Central memory CD8-positive, alpha-beta T cell (primary cell): ENCODE measurements at regions not wholly inside any gene's neighbourhood (a gene's known extent, or its start where the extent isn't known, plus 50 kb on each side); places are given as distances from the start of the nearest gene placed in this dataset.
A peak's percentile ranks its signal among the peaks of the same experiment; 100 is the strongest.
"Not testable (repeated sequence)": the region's sequence is repeated elsewhere in the genome, so short reads cannot be mapped to it uniquely, and the experiment has no call there.

Experiments used
- ATAC-seq: fragments of 150-1000 bp; cut with Tn5 transposase; replicated peaks from 2 replicates; pipeline ENCODE4 v1.10.0; 2022; ENCODE audit warnings: mild to moderate bottlenecking, moderate FRiP score, moderate number of reproducible peaks; ENCODE audit not compliant: poor library complexity, severe bottlenecking; ENCODE audit errors: extremely low read depth
- DNase-seq, 2 donors: peaks; one replicate each; pipeline ENCODE4 v3.0.0; 2021; ENCODE audit warnings: low spot score in 2 of 2
- H3K27ac Mint-ChIP-seq: one replicate; pipeline ENCODE4 v1.8.0; 2022; ENCODE audit warnings: low read depth, mild to moderate bottlenecking, moderate library complexity, mixed read lengths
- H3K27me3 Mint-ChIP-seq: one replicate; pipeline ENCODE4 v1.8.0; 2022; ENCODE audit warnings: mixed read lengths
- H3K36me3 Mint-ChIP-seq: one replicate; pipeline ENCODE4 v1.8.0; 2022; ENCODE audit warnings: mild to moderate bottlenecking, moderate library complexity, mixed read lengths; ENCODE audit not compliant: insufficient read depth
- H3K4me1 Mint-ChIP-seq: one replicate; pipeline ENCODE4 v1.8.0; 2022; ENCODE audit warnings: mixed read lengths
- H3K4me3 Mint-ChIP-seq: one replicate; pipeline ENCODE4 v1.8.0; 2022; ENCODE audit warnings: mild to moderate bottlenecking, moderate library complexity, mixed read lengths
- H3K9me3 Mint-ChIP-seq: one replicate; pipeline ENCODE4 v1.8.0; 2022; ENCODE audit warnings: mixed read lengths

DNA sequence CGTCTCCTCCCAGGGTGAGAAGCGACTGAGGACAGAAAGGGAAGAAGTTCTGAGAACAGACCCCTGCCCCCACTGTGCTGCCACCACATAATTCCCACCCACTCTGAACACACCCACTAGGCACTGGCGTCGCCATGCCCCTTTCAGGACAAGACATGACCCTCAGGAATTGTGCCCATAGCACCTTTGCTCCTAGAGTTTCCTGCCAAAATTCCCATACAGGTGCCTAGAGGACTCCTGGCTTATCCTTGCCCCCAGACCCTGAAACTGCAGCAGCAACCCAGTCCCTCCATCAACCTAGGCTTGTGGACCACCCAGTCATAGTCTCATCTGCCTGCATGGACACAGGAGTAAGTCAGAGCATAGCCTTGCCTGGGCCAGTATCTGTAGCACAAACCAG, 157.7 kb upstream of the ZNF267 start:
- Mint-ChIP-seq H3K27me3 (no peaks in the 10 kb centered on the region), H3K27ac (peak overlapping the region; percentile 88), H3K9me3 (no peaks in the 10 kb centered on the region), H3K36me3 (peaks cover 22% of the 10 kb centered on the region), H3K4me1 (peaks cover 68% of the 10 kb centered on the region), H3K4me3 (peak overlapping the region; percentile 99)
- ATAC-seq: no peak
- no peak for DNase-seq

DNA sequence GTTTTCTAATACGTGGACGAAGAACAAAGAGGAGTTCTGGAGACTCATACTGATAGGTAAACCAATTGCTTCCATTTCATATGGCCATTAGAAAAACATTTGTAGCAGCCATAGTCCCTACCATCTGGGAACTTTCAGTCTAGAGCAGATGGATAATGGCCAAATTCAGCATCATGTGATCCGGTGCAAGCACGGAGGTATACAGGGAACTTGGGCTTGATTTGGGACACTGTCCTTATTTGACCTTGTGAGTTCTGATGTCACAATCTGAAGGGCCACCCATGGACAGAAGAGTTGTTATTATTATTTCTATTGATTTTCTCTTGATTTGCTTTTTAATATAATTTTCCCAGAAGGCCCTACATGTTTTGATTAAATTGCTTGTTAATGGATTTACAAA, 154.6 kb upstream of the ZNF267 start:
- Mint-ChIP-seq H3K27me3 (no peaks in the 10 kb centered on the region), H3K9me3 (no peaks in the 10 kb centered on the region), H3K4me1 (peaks cover 68% of the 10 kb centered on the region), H3K4me3 (no peak overlapping the region), H3K27ac (no peak overlapping the region), H3K36me3 (peaks cover 11% of the 10 kb centered on the region)
- ATAC-seq (no peak), DNase-seq (no peak)

DNA sequence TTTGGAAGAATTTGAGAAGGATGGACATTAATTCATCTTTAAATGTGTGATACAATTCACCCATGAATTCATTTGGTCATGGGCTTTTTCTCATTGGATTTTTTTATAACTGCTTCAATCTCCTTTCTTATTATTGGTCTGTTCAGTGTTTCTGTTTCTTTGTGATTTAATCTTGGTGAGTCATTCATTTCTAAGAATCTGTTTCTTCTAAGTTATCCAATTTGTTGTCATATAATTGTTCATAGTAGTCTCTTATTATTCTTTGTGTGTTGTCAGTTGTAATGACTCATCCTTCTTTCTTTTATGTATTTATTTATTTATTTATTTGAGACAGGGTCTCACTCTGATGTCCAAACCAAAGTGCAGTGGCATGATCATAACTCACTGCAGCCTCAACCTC, 146.1 kb upstream of the ZNF267 start:
- Mint-ChIP-seq H3K27ac (no peak overlapping the region), H3K27me3 (no peaks in the 10 kb centered on the region), H3K9me3 (no peaks in the 10 kb centered on the region), H3K4me1 (peaks cover 58% of the 10 kb centered on the region), H3K4me3 (no peak overlapping the region), H3K36me3 (peaks cover 18% of the 10 kb centered on the region)
- ATAC-seq (no peak), DNase-seq (no peak)

DNA sequence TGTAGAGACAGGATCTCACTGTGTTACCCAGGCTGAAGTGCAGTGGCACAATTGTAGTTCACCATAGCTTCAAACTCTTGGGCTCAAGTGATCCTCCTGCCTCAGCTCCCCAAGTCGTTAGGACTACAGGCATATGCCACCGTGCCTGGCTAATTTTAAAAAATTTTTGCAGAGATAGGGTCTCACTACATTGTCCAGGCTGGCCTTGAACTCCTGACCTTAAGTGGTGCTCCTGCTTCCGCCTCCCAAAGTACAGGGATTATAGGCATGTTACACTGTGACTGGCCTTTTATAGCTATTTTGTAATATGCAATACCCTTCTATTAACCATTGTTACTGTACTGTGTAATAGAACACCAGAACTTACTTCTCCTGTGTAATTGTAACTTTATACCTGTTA, 139.3 kb upstream of the ZNF267 start:
- Mint-ChIP-seq H3K27ac (no peak overlapping the region), H3K9me3 (peaks cover 11% of the 10 kb centered on the region), H3K4me3 (no peak overlapping the region), H3K4me1 (peaks cover 33% of the 10 kb centered on the region), H3K36me3 (peaks cover 32% of the 10 kb centered on the region), H3K27me3 (no peaks in the 10 kb centered on the region)
- no peak for DNase-seq
- no peak for ATAC-seq

DNA sequence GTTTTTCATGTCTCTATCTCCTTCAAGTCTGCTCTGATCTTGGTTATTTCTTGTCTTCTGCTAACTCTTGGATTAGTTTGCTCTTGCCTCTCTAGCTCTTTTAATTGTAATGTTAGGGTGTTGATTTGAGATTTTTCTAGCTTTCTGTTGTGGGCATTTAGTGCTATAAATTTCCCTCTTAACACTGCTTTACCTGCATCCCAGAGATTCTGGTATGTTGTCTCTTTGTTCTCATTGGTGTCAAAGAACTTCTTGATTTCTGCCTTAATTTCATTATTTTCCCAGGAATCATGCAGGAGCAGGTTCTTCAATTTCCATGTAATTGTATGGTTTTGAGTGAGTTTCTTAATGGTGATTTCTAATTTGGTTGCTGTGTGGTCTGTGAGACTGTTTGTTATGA, 128.5 kb upstream of the ZNF267 start:
- H3K4me1 Mint-ChIP-seq: peaks cover 20% of the 10 kb centered on the region
- not testable (repeated sequence) for ATAC-seq, DNase-seq, H3K27ac Mint-ChIP-seq, H3K27me3 Mint-ChIP-seq, H3K4me3 Mint-ChIP-seq
- H3K36me3 Mint-ChIP-seq: peaks cover 12% of the 10 kb centered on the region
- peaks cover 39% of the 10 kb centered on the region for H3K9me3 Mint-ChIP-seq

DNA sequence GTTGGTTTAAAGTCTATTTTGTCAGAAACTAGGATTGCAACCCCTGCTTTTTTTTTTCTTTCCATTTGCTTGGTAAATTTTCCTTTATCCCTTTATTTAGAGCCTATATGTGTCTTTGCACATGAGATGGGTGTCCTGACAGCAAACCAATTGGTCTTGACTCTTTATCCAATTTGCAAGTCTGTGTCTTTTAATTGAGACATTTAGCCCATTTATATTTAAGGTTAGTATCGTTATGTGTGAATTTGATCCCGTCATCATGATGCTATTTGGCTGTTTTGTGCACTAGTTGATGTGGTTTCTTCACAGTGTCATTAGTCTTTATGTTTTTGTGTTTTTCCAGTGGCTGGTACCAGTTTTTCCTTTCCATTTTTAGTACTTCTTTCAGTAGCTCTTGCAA, 127.7 kb upstream of the ZNF267 start:
- peaks cover 13% of the 10 kb centered on the region for H3K36me3 Mint-ChIP-seq
- peaks cover 17% of the 10 kb centered on the region for H3K4me1 Mint-ChIP-seq
- H3K27ac Mint-ChIP-seq: no peak overlapping the region
- ATAC-seq (no peak), DNase-seq (no peak)
- peaks cover 44% of the 10 kb centered on the region for H3K9me3 Mint-ChIP-seq
- H3K27me3 Mint-ChIP-seq: no peaks in the 10 kb centered on the region
- no peak overlapping the region for H3K4me3 Mint-ChIP-seq

DNA sequence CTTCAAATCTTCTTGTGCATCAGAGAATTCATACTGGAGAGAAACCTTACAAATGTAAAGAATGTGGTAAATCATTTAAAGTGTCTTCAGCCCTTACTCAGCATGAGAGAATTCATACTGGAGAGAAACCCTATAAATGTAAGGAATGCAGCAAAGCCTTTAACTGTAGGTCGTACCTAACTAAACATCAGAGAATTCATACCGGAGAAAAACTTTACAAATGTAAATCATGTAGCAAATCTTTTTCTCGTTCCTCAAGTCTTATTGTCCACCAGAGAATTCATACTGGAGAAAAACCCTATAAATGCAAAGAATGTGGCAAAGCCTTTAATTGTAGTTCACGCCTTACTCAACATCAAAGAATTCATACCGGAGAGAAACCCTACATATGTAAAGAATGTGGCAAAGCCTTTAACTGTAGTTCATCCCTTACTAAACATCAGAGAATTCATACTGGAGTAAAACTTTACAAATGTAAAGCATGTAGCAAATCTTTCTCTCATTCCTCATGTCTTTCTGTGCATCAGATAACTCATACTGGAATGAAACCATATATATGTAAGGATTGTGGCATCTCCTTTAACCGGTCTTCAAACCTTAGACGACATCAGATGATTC, 118.5 kb upstream of the ZNF267 start:
- Mint-ChIP-seq H3K4me1 (peaks cover 8% of the 10 kb centered on the region), H3K27ac (no peak overlapping the region), H3K27me3 (no peaks in the 10 kb centered on the region), H3K36me3 (peaks cover 25% of the 10 kb centered on the region), H3K4me3 (no peak overlapping the region), H3K9me3 (peaks cover 46% of the 10 kb centered on the region)
- no peak for DNase-seq
- ATAC-seq: no peak

DNA sequence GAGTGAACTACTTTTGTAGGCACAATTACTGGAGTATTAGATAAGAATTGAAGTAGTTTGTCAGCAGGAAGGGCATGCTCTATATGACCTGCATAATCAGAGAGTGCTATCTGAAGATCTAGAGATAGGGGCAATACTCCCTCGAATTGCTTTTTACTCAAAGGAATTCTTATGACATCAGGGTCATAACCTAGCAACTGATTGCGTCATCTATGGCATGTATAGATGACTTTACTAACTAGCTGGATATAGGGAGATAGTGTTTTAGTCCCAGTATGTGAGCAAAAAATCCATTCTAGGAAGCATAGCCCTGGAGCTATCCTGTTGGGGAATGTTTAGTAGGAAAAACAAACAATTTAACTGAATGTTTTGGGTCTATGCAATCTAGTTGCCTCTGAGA, 109.5 kb upstream of the ZNF267 start:
- Mint-ChIP-seq H3K27ac (no peak overlapping the region), H3K9me3 (peaks cover 19% of the 10 kb centered on the region), H3K27me3 (no peaks in the 10 kb centered on the region), H3K36me3 (peaks cover 2% of the 10 kb centered on the region), H3K4me1 (no peaks in the 10 kb centered on the region), H3K4me3 (no peak overlapping the region)
- no peak for ATAC-seq
- DNase-seq: no peak

DNA sequence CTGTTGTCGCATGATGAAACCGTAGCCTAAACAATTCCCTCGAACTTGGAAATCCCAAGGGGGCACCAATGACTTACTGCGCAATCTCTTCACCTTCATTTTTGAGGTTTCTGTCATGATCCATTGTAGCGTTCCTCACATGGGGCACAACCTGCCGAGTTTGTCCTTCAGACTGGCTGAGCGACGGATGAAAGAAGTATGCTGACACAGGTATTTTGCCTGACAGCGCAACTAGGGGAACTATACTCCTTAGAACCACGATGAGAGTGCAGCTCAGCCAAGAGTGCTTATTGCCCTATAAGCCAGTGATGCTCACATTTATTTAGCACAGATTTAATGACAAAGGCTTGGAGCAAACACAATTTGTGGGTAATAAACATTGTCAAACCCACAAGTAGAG, 106.3 kb upstream of the ZNF267 start:
- ATAC-seq (no peak), DNase-seq (no peak)
- Mint-ChIP-seq H3K36me3 (peaks cover 2% of the 10 kb centered on the region), H3K4me3 (no peak overlapping the region), H3K27me3 (no peaks in the 10 kb centered on the region), H3K27ac (no peak overlapping the region), H3K4me1 (no peaks in the 10 kb centered on the region), H3K9me3 (peaks cover 19% of the 10 kb centered on the region)

DNA sequence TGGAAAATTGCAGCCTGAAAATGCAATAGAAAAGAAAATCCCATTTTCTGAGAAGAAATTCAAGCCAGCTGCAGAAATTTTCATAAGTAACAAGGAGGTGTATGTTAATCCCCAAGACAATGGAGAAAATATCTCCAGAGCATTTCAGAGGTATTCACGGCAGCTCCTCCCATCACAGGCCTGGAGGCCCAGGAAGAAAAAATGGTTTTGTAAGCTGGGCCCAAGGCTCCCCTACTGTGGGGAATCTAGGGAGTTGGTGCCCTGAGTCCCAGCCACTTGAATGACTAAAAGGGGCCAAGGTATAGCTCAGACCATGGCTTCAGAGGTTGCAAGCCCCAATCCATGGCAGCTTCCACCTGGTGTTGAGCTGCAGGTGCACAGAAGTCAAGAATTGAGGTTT, 93.3 kb upstream of the ZNF267 start:
- peaks cover 37% of the 10 kb centered on the region for H3K9me3 Mint-ChIP-seq
- H3K36me3 Mint-ChIP-seq: peaks cover 2% of the 10 kb centered on the region
- H3K4me1 Mint-ChIP-seq: no peaks in the 10 kb centered on the region
- no peaks in the 10 kb centered on the region for H3K27me3 Mint-ChIP-seq
- H3K27ac Mint-ChIP-seq: no peak overlapping the region
- no peak for DNase-seq
- no peak for ATAC-seq
- H3K4me3 Mint-ChIP-seq: no peak overlapping the region

DNA sequence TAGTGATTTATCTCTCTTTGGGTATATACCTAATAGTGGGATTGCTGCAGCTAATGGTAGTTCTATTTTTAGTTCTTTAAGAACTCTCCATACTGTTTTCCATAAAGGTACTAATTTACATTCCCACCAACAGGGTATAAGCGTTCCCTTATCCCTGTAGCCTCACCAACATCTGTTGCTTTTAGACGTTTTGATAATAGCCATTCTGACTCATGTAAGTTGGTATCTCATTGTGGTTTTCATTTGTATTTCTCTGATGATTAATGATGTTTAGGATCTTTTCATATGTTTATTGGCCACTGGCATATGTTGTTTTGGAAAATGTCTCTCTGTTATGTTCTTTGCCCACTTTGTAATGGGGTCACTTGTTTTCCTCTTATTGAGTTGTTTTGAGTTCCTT, 88.5 kb upstream of the ZNF267 start:
- peaks cover 2% of the 10 kb centered on the region for H3K36me3 Mint-ChIP-seq
- no peaks in the 10 kb centered on the region for H3K4me1 Mint-ChIP-seq
- DNase-seq (no peak), ATAC-seq (no peak)
- H3K9me3 Mint-ChIP-seq: peaks cover 32% of the 10 kb centered on the region
- H3K27me3 Mint-ChIP-seq: peaks cover 10% of the 10 kb centered on the region
- no peak overlapping the region for H3K27ac Mint-ChIP-seq
- H3K4me3 Mint-ChIP-seq: no peak overlapping the region

DNA sequence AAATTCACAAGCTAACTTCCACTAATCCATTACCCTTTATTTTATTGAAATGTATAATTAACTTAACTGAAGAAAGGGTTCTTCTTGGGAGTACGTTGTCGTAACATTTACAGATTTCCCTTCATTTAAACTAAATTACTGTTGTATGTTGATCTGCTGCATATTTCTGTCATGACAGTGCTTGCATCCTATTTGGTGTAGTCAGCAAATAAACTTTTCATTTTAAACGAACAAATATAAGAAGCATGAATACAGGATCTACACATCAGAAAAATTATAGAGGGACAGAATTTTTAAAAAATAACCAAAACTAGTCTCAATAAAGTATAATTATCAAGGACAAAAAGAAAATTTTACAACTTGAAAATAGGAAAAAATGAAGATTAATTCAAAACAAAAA, 66.5 kb upstream of the ZNF267 start:
- no peaks in the 10 kb centered on the region for H3K4me1 Mint-ChIP-seq
- H3K4me3 Mint-ChIP-seq: no peak overlapping the region
- H3K36me3 Mint-ChIP-seq: no peaks in the 10 kb centered on the region
- H3K9me3 Mint-ChIP-seq: no peaks in the 10 kb centered on the region
- DNase-seq (no peak), ATAC-seq (no peak)
- H3K27me3 Mint-ChIP-seq: peaks cover 30% of the 10 kb centered on the region
- no peak overlapping the region for H3K27ac Mint-ChIP-seq

DNA sequence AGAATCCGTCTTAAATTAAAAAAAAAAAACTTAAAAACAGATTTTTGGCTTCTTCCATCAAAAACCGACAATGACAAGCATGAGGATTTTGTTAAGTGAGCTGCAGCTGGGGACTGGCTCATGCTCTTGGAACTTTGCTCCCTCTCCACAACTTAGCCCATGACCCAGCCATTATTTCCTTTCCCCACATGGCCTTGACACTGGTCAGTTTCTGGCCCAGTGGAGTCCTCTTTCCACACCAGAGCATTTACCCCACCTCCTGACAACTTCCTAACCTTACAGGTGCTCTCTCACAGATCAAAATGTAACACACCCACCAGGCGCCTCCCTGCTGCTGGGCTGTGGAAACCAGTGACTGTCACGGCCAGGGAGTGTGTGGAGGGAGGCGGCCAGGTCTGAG, 62.7 kb upstream of the ZNF267 start:
- Mint-ChIP-seq H3K9me3 (no peaks in the 10 kb centered on the region), H3K4me3 (no peak overlapping the region), H3K27me3 (peaks cover 48% of the 10 kb centered on the region)

DNA sequence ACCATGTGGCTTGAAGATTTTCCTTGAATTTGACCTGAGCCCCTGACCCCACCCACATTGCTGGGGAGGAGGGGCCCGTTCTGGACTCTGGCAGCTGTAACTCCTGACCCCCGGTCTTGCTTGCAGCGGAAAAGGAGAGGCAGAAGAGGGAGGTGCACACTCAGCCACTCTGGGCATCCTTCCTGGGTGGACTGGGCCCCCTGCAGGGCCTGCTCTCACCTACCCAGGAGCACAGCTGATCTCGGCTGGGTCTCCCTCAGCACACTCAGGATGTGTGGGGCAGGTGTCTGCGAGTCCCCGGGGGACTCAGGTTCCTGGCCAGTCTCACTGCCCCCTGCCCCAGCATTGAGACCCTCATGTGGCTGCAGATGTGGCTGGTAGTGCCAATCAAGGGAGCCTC, 57.5 kb upstream of the ZNF267 start:
- H3K4me3 Mint-ChIP-seq, H3K27ac Mint-ChIP-seq, H3K9me3 Mint-ChIP-seq, H3K4me1 Mint-ChIP-seq, ATAC-seq, DNase-seq, H3K36me3 Mint-ChIP-seq: not testable (repeated sequence)
- H3K27me3 Mint-ChIP-seq: peaks cover 24% of the 10 kb centered on the region

More for the DNA sequence above, 62.7 kb upstream of the ZNF267 start:
- Mint-ChIP-seq H3K36me3 (no peaks in the 10 kb centered on the region), H3K27ac (no peak overlapping the region), H3K4me1 (no peaks in the 10 kb centered on the region)
- no peak for DNase-seq
- no peak for ATAC-seq
